GM12892 (cell line): ENCODE measurements at regions not wholly inside any gene's neighbourhood (a gene's known extent, or its start where the extent isn't known, plus 50 kb on each side); places are given as distances from the start of the nearest gene placed in this dataset.

Experiments used
- POLR2A ChIP-seq: IDR thresholded peaks from 2 replicates; pipeline ENCODE4 v1.6.1; 2011; ENCODE audit warnings: low read depth, low read length, control low read depth
- POLR2AphosphoS5 ChIP-seq: IDR thresholded peaks from 2 replicates; pipeline ENCODE4 v1.6.1; 2011; ENCODE audit warnings: low read depth, low read length, control low read depth

DNA sequence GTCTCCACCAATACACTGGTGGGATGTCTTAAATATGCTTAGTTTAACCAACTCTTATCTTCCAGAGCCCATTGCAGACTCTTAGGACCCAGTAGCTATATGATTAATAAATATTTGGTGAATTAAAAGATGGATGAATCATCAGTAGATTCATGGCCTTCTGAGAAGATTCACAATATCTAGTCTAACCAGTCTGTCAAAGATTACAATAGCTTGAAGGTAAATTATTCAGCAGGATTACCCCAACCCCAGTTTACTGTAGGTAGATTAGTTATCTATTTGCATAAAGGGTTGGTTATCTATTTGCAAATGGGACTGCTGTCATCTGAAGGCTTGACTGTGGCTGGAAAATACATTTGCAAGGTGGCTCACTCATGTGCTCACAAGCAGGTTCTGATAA, 239.4 kb upstream of the THRB start:
- TF ChIP-seq POLR2A (no peak), POLR2AphosphoS5 (no peak)
